HCT116 (cell line): ENCODE measurements at regions not wholly inside any gene's neighbourhood (a gene's known extent, or its start where the extent isn't known, plus 50 kb on each side); places are given as distances from the start of the nearest gene placed in this dataset.

Experiments used
- CTCF ChIP-seq, 3 experiments: fragments of 200-600 bp in 1 of 3; sonication (generic) in 1 of 3; IDR thresholded peaks in 2 of 3; conservative IDR thresholded peaks in 1 of 3; 2 replicates each; pipeline ENCODE4 v1.5.1; 2012 to 2017; ENCODE audit warnings: low read depth in 2 of 3, low read length in 2 of 3, antibody characterized with exemption in 1 of 3, borderline replicate concordance in 1 of 3, control low read depth in 1 of 3, mild to moderate bottlenecking in 1 of 3, mixed read lengths in 1 of 3, mixed run types in 1 of 3, moderate library complexity in 1 of 3; ENCODE audit not compliant: insufficient read depth in 1 of 3
- EZH2 ChIP-seq: fragments of 200-600 bp; sonication (generic); IDR thresholded peaks from 2 replicates; pipeline ENCODE4 v1.6.1; 2017; ENCODE audit warnings: antibody characterized with exemption, mixed run types
- POLR2A ChIP-seq: IDR thresholded peaks from 2 replicates; pipeline ENCODE4 v1.7.0; 2011; ENCODE audit warnings: borderline replicate concordance; ENCODE audit not compliant: insufficient read depth, insufficient read length; ENCODE audit errors: extremely low read depth
- POLR2AphosphoS5 ChIP-seq: IDR thresholded peaks from 2 replicates; pipeline ENCODE4 v1.6.1; 2011; ENCODE audit warnings: mild to moderate bottlenecking, low read depth, low read length, moderate library complexity
- SIN3A ChIP-seq: IDR thresholded peaks from 2 replicates; pipeline ENCODE4 v1.6.1; 2012; ENCODE audit warnings: low read depth
- TCF7L2 ChIP-seq: IDR thresholded peaks from 2 replicates; pipeline ENCODE4 v1.7.0; 2011; ENCODE audit warnings: borderline replicate concordance, inconsistent platforms; ENCODE audit not compliant: insufficient read depth, insufficient read length; ENCODE audit errors: extremely low read depth
- ZBTB33 ChIP-seq: IDR thresholded peaks from 2 replicates; pipeline ENCODE4 v1.6.1; 2011; ENCODE audit warnings: mild to moderate bottlenecking, low read length, moderate library complexity; ENCODE audit not compliant: insufficient replicate concordance; ENCODE audit errors: extremely low read depth

GRCh38 chr13:111414341-111414740 lies 93.9 kb downstream of the TEX29 start:
- TF ChIP-seq CTCF (IDR thresholded peaks at IDR 0.05 in 2 of 3, conservative IDR thresholded peaks at IDR 0.05 in 1 of 3; ENCODE audit: borderline replicate concordance in 1 of 3, insufficient read depth in 1 of 3, low read depth in 2 of 3, low read length in 2 of 3) (no peak), TCF7L2 (no peak), POLR2A (no peak), POLR2AphosphoS5 (no peak), EZH2 (no peak), ZBTB33 (no peak), SIN3A (no peak)
